ENCODE measurements at regions not wholly inside any gene's neighbourhood (a gene's known extent, or its start where the extent isn't known, plus 50 kb on each side); places are given as distances from the start of the nearest gene placed in this dataset.

GRCh38 chr2:119065146-119065545 is 93.4 kb downstream of the C1QL2 start:
- intact Hi-C loops (cut with micrococcal nuclease), result no loop called here
- ChIA-PET POLR2A (no interaction called here), CTCF (no interaction called here)
- Mint-ChIP-seq H3K36me3 (no peaks in the 10 kb centered on the region), H3K4me1 (peaks cover 0 to 2% (median 0%) of the 10 kb centered on the region in 7 donors), H3K27ac (no peak overlapping the region), H3K27me3 (peaks cover 0 to 2% (median 0%) of the 10 kb centered on the region in 5 donors), H3K9me3 (peaks cover 0 to 5% (median 0%) of the 10 kb centered on the region in 11 donors), H3K4me3 (no peak overlapping the region)
- no peak overlapping the region for H3K4me3 ChIP-seq (ENCODE audit: low read length)
- ATAC-seq, result no peak
- no peaks in the 10 kb centered on the region for H3K9me3 ChIP-seq (ENCODE audit: control insufficient read depth in 2 of 3, low read length in 3 of 3)
- no peaks in the 10 kb centered on the region for H3K4me1 ChIP-seq (ENCODE audit: control insufficient read depth in 2 of 2, insufficient read depth in 2 of 2, low read length in 2 of 2)
- no peaks in the 10 kb centered on the region for H3K27me3 ChIP-seq (ENCODE audit: control insufficient read depth in 2 of 2, insufficient read depth in 2 of 2, low read length in 2 of 2)
- H3K36me3 ChIP-seq (ENCODE audit: control insufficient read depth in 2 of 3, insufficient read depth in 3 of 3, low read length in 3 of 3), result no peaks in the 10 kb centered on the region
- no peak for DNase-seq
- no peak overlapping the region for H3K27ac ChIP-seq (ENCODE audit: low read depth, low read length)

GRCh38 chr2:119064567-119064966 is 94.0 kb downstream of the C1QL2 start:
- no peak overlapping the region for H3K4me3 Mint-ChIP-seq
- DNase-seq (no peak), ATAC-seq (no peak)
- H3K4me3 ChIP-seq (ENCODE audit: low read length), result no peak overlapping the region
- CTCF ChIA-PET, result no interaction called here
- H3K36me3 Mint-ChIP-seq, result no peaks in the 10 kb centered on the region
- H3K4me1 ChIP-seq (ENCODE audit: control insufficient read depth in 2 of 2, insufficient read depth in 2 of 2, low read length in 2 of 2), result no peaks in the 10 kb centered on the region
- H3K36me3 ChIP-seq (ENCODE audit: control insufficient read depth in 2 of 3, insufficient read depth in 3 of 3, low read length in 3 of 3), result no peaks in the 10 kb centered on the region
- POLR2A ChIA-PET, result no interaction called here
- intact Hi-C loops (cut with micrococcal nuclease), result no loop called here
- no peaks in the 10 kb centered on the region for H3K27me3 ChIP-seq (ENCODE audit: control insufficient read depth in 2 of 2, insufficient read depth in 2 of 2, low read length in 2 of 2)
- H3K27ac Mint-ChIP-seq, result no peak overlapping the region
- H3K9me3 Mint-ChIP-seq, result peaks cover 0 to 5% (median 0%) of the 10 kb centered on the region in 11 donors
- H3K4me1 Mint-ChIP-seq, result peaks cover 0 to 2% (median 0%) of the 10 kb centered on the region in 7 donors
- no peaks in the 10 kb centered on the region for H3K9me3 ChIP-seq (ENCODE audit: control insufficient read depth in 2 of 3, low read length in 3 of 3)
- H3K27ac ChIP-seq (ENCODE audit: low read depth, low read length), result no peak overlapping the region
- peaks cover 0 to 5% (median 0%) of the 10 kb centered on the region in 5 donors for H3K27me3 Mint-ChIP-seq

- DNase-seq (no peak), ATAC-seq (no peak)
- POLR2A ChIA-PET, result no interaction called here
- Histone ChIP-seq H3K27ac (ENCODE audit: low read depth, low read length) (no peak overlapping the region), H3K4me1 (ENCODE audit: control insufficient read depth in 2 of 2, insufficient read depth in 2 of 2, low read length in 2 of 2) (no peaks in the 10 kb centered on the region), H3K9me3 (ENCODE audit: control insufficient read depth in 2 of 3, low read length in 3 of 3) (no peaks in the 10 kb centered on the region), H3K27me3 (ENCODE audit: control insufficient read depth in 2 of 2, insufficient read depth in 2 of 2, low read length in 2 of 2) (no peaks in the 10 kb centered on the region), H3K36me3 (ENCODE audit: control insufficient read depth in 2 of 3, insufficient read depth in 3 of 3, low read length in 3 of 3) (no peaks in the 10 kb centered on the region), H3K4me3 (ENCODE audit: low read length) (no peak overlapping the region)
- Mint-ChIP-seq H3K4me3 (no peak overlapping the region), H3K27me3 (peaks cover 0 to 5% (median 0%) of the 10 kb centered on the region in 5 donors), H3K9me3 (peaks cover 0 to 5% (median 0%) of the 10 kb centered on the region in 11 donors), H3K27ac (no peak overlapping the region), H3K4me1 (no peaks in the 10 kb centered on the region), H3K36me3 (no peaks in the 10 kb centered on the region)
- CTCF ChIA-PET, result interaction anchor here (0.6 kb wide), 1 partner anchor 92 kb away, joined by 3 read pairs; no protein-coding TSS in a partner anchor
- intact Hi-C loops (cut with micrococcal nuclease), result no loop called here
Measured at GRCh38 chr2:119063177-119063576, 95.4 kb downstream of the C1QL2 start.

- peaks cover 0 to 6% (median 3%) of the 10 kb centered on the region in 5 donors for H3K27me3 Mint-ChIP-seq
- ATAC-seq (no peak), DNase-seq (no peak)
- POLR2A ChIA-PET, result no interaction called here
- Histone ChIP-seq H3K4me1 (ENCODE audit: control insufficient read depth in 2 of 2, insufficient read depth in 2 of 2, low read length in 2 of 2) (no peaks in the 10 kb centered on the region), H3K27ac (ENCODE audit: low read depth, low read length) (no peak overlapping the region), H3K4me3 (ENCODE audit: low read length) (no peak overlapping the region), H3K36me3 (ENCODE audit: control insufficient read depth in 2 of 3, insufficient read depth in 3 of 3, low read length in 3 of 3) (no peaks in the 10 kb centered on the region), H3K9me3 (ENCODE audit: control insufficient read depth in 2 of 3, low read length in 3 of 3) (no peaks in the 10 kb centered on the region), H3K27me3 (ENCODE audit: control insufficient read depth in 2 of 2, insufficient read depth in 2 of 2, low read length in 2 of 2) (no peaks in the 10 kb centered on the region)
- CTCF ChIA-PET, result interaction anchor here (0.7 kb wide), 1 partner anchor 34 kb away, joined by 5 read pairs; no protein-coding TSS in a partner anchor
- no peak overlapping the region for H3K27ac Mint-ChIP-seq
- intact Hi-C loops (cut with micrococcal nuclease), result no loop called here
- H3K9me3 Mint-ChIP-seq, result peaks cover 0 to 5% (median 0%) of the 10 kb centered on the region in 11 donors
- H3K4me3 Mint-ChIP-seq, result no peak overlapping the region
- H3K4me1 Mint-ChIP-seq, result no peaks in the 10 kb centered on the region
- no peaks in the 10 kb centered on the region for H3K36me3 Mint-ChIP-seq
Measured at GRCh38 chr2:119062652-119063051, 95.9 kb downstream of the C1QL2 start.

GRCh38 chr2:119062179-119062578 is 96.4 kb downstream of the C1QL2 start:
- H3K27me3 Mint-ChIP-seq, result peaks cover 0 to 11% (median 6%) of the 10 kb centered on the region in 5 donors
- no peaks in the 10 kb centered on the region for H3K4me1 Mint-ChIP-seq
- Histone ChIP-seq H3K36me3 (ENCODE audit: control insufficient read depth in 2 of 3, insufficient read depth in 3 of 3, low read length in 3 of 3) (no peaks in the 10 kb centered on the region), H3K27ac (ENCODE audit: low read depth, low read length) (no peak overlapping the region), H3K4me1 (ENCODE audit: control insufficient read depth in 2 of 2, insufficient read depth in 2 of 2, low read length in 2 of 2) (no peaks in the 10 kb centered on the region), H3K4me3 (ENCODE audit: low read length) (no peak overlapping the region), H3K9me3 (ENCODE audit: control insufficient read depth in 2 of 3, low read length in 3 of 3) (no peaks in the 10 kb centered on the region), H3K27me3 (ENCODE audit: control insufficient read depth in 2 of 2, insufficient read depth in 2 of 2, low read length in 2 of 2) (no peaks in the 10 kb centered on the region)
- ChIA-PET CTCF (interaction anchor here (0.7 kb wide), 1 partner anchor 34 kb away, joined by 5 read pairs; no protein-coding TSS in a partner anchor), POLR2A (no interaction called here)
- H3K36me3 Mint-ChIP-seq, result no peaks in the 10 kb centered on the region
- ATAC-seq, result no peak
- H3K9me3 Mint-ChIP-seq, result peaks cover 0 to 5% (median 0%) of the 10 kb centered on the region in 11 donors
- DNase-seq, result no peak
- no peak overlapping the region for H3K4me3 Mint-ChIP-seq
- intact Hi-C loops (cut with micrococcal nuclease), result no loop called here
- H3K27ac Mint-ChIP-seq, result no peak overlapping the region

- H3K4me3 ChIP-seq (ENCODE audit: low read length), result no peak overlapping the region
- Mint-ChIP-seq H3K9me3 (peaks cover 0 to 18% (median 6%) of the 10 kb centered on the region in 11 donors), H3K4me1 (no peaks in the 10 kb centered on the region), H3K4me3 (no peak overlapping the region), H3K27ac (no peak overlapping the region), H3K27me3 (peaks cover 0 to 17% (median 12%) of the 10 kb centered on the region in 5 donors), H3K36me3 (no peaks in the 10 kb centered on the region)
- ChIA-PET CTCF (no interaction called here), POLR2A (no interaction called here)
- no peaks in the 10 kb centered on the region for H3K4me1 ChIP-seq (ENCODE audit: control insufficient read depth in 2 of 2, insufficient read depth in 2 of 2, low read length in 2 of 2)
- no peaks in the 10 kb centered on the region for H3K36me3 ChIP-seq (ENCODE audit: control insufficient read depth in 2 of 3, insufficient read depth in 3 of 3, low read length in 3 of 3)
- no peaks in the 10 kb centered on the region for H3K9me3 ChIP-seq (ENCODE audit: control insufficient read depth in 2 of 3, low read length in 3 of 3)
- no peak for ATAC-seq
- intact Hi-C loops (cut with micrococcal nuclease), result no loop called here
- H3K27ac ChIP-seq (ENCODE audit: low read depth, low read length), result no peak overlapping the region
- DNase-seq, result no peak
- H3K27me3 ChIP-seq (ENCODE audit: control insufficient read depth in 2 of 2, insufficient read depth in 2 of 2, low read length in 2 of 2), result no peaks in the 10 kb centered on the region
Measured at GRCh38 chr2:119059940-119060339, 98.6 kb downstream of the C1QL2 start.

- no peak for ATAC-seq
- H3K4me1 Mint-ChIP-seq, result no peaks in the 10 kb centered on the region
- no peaks in the 10 kb centered on the region for H3K4me1 ChIP-seq (ENCODE audit: control insufficient read depth in 2 of 2, insufficient read depth in 2 of 2, low read length in 2 of 2)
- DNase-seq, result no peak
- peaks cover 0 to 4% (median 0%) of the 10 kb centered on the region in 5 donors for H3K36me3 Mint-ChIP-seq
- peaks cover 0 to 24% (median 11%) of the 10 kb centered on the region in 11 donors for H3K9me3 Mint-ChIP-seq
- no peaks in the 10 kb centered on the region for H3K9me3 ChIP-seq (ENCODE audit: control insufficient read depth in 2 of 3, low read length in 3 of 3)
- CTCF ChIA-PET, result no interaction called here
- POLR2A ChIA-PET, result no interaction called here
- no peak overlapping the region for H3K4me3 ChIP-seq (ENCODE audit: low read length)
- intact Hi-C loops (cut with micrococcal nuclease), result no loop called here
- no peaks in the 10 kb centered on the region for H3K36me3 ChIP-seq (ENCODE audit: control insufficient read depth in 2 of 3, insufficient read depth in 3 of 3, low read length in 3 of 3)
- no peak overlapping the region for H3K4me3 Mint-ChIP-seq
- no peaks in the 10 kb centered on the region for H3K27me3 ChIP-seq (ENCODE audit: control insufficient read depth in 2 of 2, insufficient read depth in 2 of 2, low read length in 2 of 2)
- no peak overlapping the region for H3K27ac Mint-ChIP-seq
- H3K27me3 Mint-ChIP-seq, result peaks cover 0 to 22% (median 12%) of the 10 kb centered on the region in 5 donors
- no peak overlapping the region for H3K27ac ChIP-seq (ENCODE audit: low read depth, low read length)
Measured at GRCh38 chr2:119059287-119059686, 99.3 kb downstream of the C1QL2 start.

All from naive thymus-derived CD4-positive, alpha-beta T cell (primary cell).